GM12864 (cell line): ENCODE measurements at regions not wholly inside any gene's neighbourhood (a gene's known extent, or its start where the extent isn't known, plus 50 kb on each side); places are given as distances from the start of the nearest gene placed in this dataset.

Source experiments
- DNase-seq: peaks from one replicate; pipeline ENCODE4 v3.0.0-alpha.2; 2011; ENCODE audit warnings: low read depth
- H3K4me3 ChIP-seq: 2 replicates; pipeline ENCODE4 v1.5.1; 2011; ENCODE audit warnings: mild to moderate bottlenecking, low read depth, low read length, control low read depth
- TF ChIP-seq, protein P1 (sequence below): IDR thresholded peaks from 2 replicates; pipeline ENCODE4 v1.5.1; 2011; ENCODE audit warnings: low read depth, mild to moderate bottlenecking, moderate library complexity, low read length, control low read depth, inconsistent platforms; ENCODE audit errors: missing control alignments

DNA sequence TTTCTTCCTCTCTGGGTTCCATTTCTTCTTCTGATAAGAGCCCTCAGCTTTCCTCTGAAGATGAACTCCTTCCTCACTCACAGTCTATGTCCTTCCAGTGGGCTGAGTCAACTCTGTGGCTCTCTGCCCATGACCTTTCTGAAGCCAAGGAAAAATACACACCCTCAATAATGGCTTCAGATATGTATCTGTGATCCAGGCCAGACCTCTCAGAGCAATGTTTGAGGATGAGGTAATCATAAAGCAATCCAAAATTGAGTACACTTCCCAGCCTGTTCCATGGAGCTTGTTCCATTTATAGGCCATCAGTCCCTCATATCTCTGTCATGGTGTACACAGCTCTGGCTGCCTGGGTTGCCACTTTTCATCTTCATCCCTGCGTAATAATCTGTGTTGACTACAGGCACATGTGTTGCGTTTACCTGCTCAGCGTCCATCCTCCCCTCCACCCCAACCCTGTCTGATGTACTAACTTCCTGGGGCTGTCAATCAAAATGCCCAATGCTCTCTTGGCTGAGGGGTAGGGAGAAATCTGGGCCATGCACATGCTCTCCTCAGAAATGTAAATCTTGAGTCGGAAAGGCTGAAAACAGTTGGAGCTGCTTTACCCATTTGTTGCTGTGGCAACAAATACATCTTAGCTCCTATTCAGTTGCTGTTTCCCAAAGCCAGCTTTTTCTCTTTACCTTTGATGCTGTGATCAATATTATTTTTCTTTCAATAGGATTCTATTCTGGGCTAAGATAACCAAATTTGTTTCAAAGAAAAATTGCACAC is 377.8 kb upstream of the TMEM132C start:
- TF ChIP-seq, protein P1, sequence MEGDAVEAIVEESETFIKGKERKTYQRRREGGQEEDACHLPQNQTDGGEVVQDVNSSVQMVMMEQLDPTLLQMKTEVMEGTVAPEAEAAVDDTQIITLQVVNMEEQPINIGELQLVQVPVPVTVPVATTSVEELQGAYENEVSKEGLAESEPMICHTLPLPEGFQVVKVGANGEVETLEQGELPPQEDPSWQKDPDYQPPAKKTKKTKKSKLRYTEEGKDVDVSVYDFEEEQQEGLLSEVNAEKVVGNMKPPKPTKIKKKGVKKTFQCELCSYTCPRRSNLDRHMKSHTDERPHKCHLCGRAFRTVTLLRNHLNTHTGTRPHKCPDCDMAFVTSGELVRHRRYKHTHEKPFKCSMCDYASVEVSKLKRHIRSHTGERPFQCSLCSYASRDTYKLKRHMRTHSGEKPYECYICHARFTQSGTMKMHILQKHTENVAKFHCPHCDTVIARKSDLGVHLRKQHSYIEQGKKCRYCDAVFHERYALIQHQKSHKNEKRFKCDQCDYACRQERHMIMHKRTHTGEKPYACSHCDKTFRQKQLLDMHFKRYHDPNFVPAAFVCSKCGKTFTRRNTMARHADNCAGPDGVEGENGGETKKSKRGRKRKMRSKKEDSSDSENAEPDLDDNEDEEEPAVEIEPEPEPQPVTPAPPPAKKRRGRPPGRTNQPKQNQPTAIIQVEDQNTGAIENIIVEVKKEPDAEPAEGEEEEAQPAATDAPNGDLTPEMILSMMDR: no peak
- no peak for DNase-seq
- no peak overlapping the region for H3K4me3 ChIP-seq

DNA sequence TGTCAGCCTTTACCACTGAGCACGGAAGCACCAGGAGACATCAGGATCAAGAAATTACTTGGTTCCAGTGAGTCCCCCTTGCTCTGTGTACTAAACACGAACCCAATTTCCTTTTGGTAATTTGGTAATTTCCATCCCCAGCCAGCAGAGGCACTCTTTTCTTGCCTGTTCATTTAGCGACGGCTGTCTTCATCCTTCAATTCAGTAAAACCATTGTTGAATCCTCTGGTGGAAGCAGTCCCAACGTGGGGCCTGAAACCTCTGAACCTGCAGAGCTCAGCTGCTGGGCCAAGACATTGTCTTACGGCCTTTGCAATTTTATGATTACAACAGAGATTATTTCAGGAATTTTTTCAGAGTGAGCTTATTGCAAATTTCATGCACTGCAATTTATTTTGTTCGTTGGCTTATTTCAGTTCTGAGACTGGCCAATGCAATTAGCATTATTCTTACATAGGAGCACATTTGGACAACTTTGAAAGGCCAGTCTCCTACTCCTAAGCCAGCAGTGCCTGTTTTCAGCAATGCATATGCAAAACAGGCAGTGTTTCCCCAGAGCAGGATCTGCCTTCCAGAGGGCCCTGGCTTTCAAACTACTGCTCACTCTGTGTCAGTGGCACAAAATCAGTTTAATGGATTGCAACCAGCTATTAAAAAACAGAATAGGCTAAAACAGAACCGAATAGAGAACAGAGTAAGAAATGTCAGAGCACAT is 372.9 kb upstream of the TMEM132C start:
- TF ChIP-seq, protein P1: no peak
- H3K4me3 ChIP-seq: no peak overlapping the region
- DNase-seq: no peak

DNA sequence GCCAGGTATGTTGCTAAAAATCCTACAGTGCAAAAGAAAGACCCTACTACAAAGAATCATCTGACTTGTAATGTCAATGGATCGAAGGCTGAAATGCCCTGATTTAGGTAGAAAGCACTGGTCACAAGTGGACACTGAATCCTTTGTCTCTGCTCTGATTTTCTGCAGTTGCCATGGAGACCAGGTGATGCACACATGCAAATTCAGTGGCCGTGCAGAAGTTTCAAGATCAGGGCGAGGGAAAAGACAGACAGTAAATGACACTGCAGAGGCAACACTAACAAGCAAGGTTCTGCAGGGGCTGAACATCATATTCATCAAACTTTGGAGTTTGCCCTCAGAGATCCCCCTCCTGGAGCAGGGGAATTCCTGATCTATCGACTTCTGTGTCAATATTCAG is 370.3 kb upstream of the TMEM132C start:
- no peak overlapping the region for H3K4me3 ChIP-seq
- no peak for DNase-seq
- TF ChIP-seq, protein P1: no peak

DNA sequence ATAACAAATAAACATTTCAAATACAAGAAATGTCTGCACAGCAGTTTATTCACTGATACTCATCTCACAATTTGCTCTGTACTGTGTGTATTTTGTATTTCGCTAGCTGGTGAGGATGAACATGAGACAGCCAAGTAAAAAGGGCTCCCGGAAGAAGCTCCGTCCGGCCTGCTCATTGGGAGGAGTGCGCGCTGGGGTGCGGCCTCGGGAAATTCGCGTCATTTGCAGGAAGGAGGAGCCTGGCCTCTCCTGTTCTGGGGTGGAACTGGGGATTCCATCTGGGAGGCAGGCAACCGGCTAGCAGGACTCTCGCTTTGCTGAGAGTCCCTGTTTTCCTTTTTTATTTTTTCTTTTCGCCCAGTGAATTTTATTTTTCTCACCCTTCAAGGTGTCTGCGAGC is 368.4 kb upstream of the TMEM132C start:
- DNase-seq: no peak
- H3K4me3 ChIP-seq: no peak overlapping the region
- TF ChIP-seq, protein P1: no peak

DNA sequence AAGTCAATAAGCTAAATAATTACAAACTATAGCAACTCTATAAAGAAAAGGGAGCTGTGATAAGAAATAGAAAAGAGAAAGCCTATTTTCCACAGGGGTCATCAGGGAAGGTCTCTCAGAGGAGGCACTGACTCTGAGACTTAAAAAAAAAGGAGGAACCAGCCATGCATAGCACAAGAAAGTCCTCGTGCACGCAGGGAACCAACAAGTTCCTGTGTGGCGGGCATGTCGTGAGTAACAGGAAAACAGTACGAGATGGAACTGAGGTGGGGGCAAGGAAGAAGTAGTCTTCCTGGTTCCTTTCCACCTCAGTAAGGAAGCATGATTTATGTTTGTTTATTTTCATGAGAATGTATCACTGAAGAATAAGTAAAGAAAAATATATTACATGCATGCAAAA is 367.0 kb upstream of the TMEM132C start:
- DNase-seq: no peak
- TF ChIP-seq, protein P1: no peak
- no peak overlapping the region for H3K4me3 ChIP-seq

DNA sequence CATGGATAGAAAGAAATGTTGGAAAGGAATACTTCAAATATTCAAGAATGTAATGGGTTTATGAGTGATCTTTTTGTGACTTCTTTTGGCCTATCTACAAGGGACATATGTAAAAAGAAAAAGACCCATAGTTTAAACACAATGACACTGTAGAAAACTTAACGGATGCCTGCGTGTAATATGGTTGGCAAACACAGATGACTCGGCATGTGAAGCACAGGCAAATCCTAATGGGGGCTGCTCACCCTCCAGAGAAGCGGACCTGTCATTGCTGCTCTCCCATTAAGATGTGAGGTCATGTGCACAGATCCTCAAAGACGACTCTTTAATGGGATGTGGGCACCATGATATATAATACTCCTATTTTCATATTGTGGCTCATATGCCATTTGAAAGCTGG is 366.6 kb upstream of the TMEM132C start:
- TF ChIP-seq, protein P1: no peak
- H3K4me3 ChIP-seq: no peak overlapping the region
- no peak for DNase-seq
